ENCODE measurements at regions not wholly inside any gene's neighbourhood (a gene's known extent, or its start where the extent isn't known, plus 50 kb on each side); places are given as distances from the start of the nearest gene placed in this dataset.

- TF ChIP-seq TAF1 (IDR thresholded peaks at IDR 0.05; ENCODE audit: low read depth) (no peak), MAX (IDR thresholded peaks at IDR 0.05) (no peak), YY1 (IDR thresholded peaks at IDR 0.05; ENCODE audit: low read depth) (no peak), USF1 (IDR thresholded peaks at IDR 0.05) (no peak)
Observed at GRCh38 chr11:29879560-29879959, 137.3 kb downstream of the KCNA4 start.

Data from Ishikawa (cell line).